Ishikawa (cell line): ENCODE measurements at regions not wholly inside any gene's neighbourhood (a gene's known extent, or its start where the extent isn't known, plus 50 kb on each side); places are given as distances from the start of the nearest gene placed in this dataset.
A peak's percentile ranks its signal among the peaks of the same experiment; 100 is the strongest.

Source experiments
- CEBPB ChIP-seq: IDR thresholded peaks from 2 replicates; pipeline ENCODE4 v1.6.1; 2012
- CREB1 ChIP-seq: IDR thresholded peaks from 2 replicates; pipeline ENCODE4 v1.6.1; 2012; ENCODE audit warnings: low read depth
- EGR1 ChIP-seq: IDR thresholded peaks from 2 replicates; pipeline ENCODE4 v1.6.1; 2012
- EP300 ChIP-seq: IDR thresholded peaks from 2 replicates; pipeline ENCODE4 v1.6.1; 2012; ENCODE audit warnings: borderline replicate concordance
- FOXM1 ChIP-seq: IDR thresholded peaks from 2 replicates; pipeline ENCODE4 v1.6.1; 2012; ENCODE audit warnings: low read depth, borderline replicate concordance
- NFIC ChIP-seq: IDR thresholded peaks from 2 replicates; pipeline ENCODE4 v1.6.1; 2012
- RAD21 ChIP-seq: IDR thresholded peaks from 2 replicates; pipeline ENCODE4 v1.6.1; 2012; ENCODE audit warnings: low read depth
- TAF1 ChIP-seq: IDR thresholded peaks from 2 replicates; pipeline ENCODE4 v1.6.1; 2012; ENCODE audit warnings: low read depth, mild to moderate bottlenecking
- TCF12 ChIP-seq: IDR thresholded peaks from 2 replicates; pipeline ENCODE4 v1.6.1; 2012; ENCODE audit warnings: low read depth
- TEAD4 ChIP-seq: IDR thresholded peaks from 2 replicates; pipeline ENCODE4 v1.6.1; 2012
- YY1 ChIP-seq: IDR thresholded peaks from 2 replicates; pipeline ENCODE4 v1.6.1; 2012; ENCODE audit warnings: low read depth
- ZBTB7A ChIP-seq: IDR thresholded peaks from 2 replicates; pipeline ENCODE4 v1.6.1; 2012; ENCODE audit warnings: low read depth
- TF ChIP-seq, protein P1 (sequence below): IDR thresholded peaks from 2 replicates; pipeline ENCODE4 v1.6.1; 2012
- TF ChIP-seq, protein P2 (sequence below): IDR thresholded peaks from 2 replicates; pipeline ENCODE4 v1.6.1; 2012; ENCODE audit warnings: low read depth, mild to moderate bottlenecking
- TF ChIP-seq, protein P3 (sequence below): IDR thresholded peaks from 2 replicates; pipeline ENCODE4 v1.6.1; 2012

DNA sequence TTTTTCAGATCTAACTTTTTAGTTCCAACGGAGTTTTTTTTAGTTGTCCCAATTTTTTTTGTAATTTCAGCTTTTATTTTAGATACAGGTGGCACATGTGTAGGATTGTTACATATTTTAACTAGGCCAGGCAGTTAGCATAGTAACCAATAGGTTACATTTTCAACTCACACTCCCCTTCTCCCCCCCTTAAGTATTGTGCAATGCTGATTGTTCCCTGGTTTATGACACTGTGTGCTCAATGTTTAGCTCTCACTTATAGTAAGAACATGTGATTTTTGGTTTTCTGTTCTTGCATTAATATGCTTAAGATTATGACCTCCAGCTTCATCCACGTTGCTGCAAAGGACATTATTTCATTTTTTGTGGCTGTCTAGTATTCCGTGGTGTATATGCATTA, 503.2 kb downstream of the CDH9 start:
- TF ChIP-seq, protein P1, sequence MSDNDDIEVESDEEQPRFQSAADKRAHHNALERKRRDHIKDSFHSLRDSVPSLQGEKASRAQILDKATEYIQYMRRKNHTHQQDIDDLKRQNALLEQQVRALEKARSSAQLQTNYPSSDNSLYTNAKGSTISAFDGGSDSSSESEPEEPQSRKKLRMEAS, result no peak
- TF ChIP-seq CEBPB (peak; percentile 25; the same call in 1 of the 2 replicates), FOXM1 (no peak)

- TF ChIP-seq, protein P2, sequence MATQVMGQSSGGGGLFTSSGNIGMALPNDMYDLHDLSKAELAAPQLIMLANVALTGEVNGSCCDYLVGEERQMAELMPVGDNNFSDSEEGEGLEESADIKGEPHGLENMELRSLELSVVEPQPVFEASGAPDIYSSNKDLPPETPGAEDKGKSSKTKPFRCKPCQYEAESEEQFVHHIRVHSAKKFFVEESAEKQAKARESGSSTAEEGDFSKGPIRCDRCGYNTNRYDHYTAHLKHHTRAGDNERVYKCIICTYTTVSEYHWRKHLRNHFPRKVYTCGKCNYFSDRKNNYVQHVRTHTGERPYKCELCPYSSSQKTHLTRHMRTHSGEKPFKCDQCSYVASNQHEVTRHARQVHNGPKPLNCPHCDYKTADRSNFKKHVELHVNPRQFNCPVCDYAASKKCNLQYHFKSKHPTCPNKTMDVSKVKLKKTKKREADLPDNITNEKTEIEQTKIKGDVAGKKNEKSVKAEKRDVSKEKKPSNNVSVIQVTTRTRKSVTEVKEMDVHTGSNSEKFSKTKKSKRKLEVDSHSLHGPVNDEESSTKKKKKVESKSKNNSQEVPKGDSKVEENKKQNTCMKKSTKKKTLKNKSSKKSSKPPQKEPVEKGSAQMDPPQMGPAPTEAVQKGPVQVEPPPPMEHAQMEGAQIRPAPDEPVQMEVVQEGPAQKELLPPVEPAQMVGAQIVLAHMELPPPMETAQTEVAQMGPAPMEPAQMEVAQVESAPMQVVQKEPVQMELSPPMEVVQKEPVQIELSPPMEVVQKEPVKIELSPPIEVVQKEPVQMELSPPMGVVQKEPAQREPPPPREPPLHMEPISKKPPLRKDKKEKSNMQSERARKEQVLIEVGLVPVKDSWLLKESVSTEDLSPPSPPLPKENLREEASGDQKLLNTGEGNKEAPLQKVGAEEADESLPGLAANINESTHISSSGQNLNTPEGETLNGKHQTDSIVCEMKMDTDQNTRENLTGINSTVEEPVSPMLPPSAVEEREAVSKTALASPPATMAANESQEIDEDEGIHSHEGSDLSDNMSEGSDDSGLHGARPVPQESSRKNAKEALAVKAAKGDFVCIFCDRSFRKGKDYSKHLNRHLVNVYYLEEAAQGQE, result no peak
- TF ChIP-seq EGR1 (no peak), NFIC (no peak)
- TF ChIP-seq, protein P3, sequence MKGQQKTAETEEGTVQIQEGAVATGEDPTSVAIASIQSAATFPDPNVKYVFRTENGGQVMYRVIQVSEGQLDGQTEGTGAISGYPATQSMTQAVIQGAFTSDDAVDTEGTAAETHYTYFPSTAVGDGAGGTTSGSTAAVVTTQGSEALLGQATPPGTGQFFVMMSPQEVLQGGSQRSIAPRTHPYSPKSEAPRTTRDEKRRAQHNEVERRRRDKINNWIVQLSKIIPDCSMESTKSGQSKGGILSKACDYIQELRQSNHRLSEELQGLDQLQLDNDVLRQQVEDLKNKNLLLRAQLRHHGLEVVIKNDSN, result no peak
Measured at GRCh38 chr5:26530305-26530704, 508.1 kb downstream of the CDH9 start.

- no peak for TF ChIP-seq CREB1
- no peak for TF ChIP-seq TCF12
- TF ChIP-seq TAF1, result no peak
- TF ChIP-seq NFIC, result no peak
- no peak for TF ChIP-seq ZBTB7A
- TF ChIP-seq RAD21, result no peak
- TF ChIP-seq TEAD4, result no peak
- TF ChIP-seq YY1, result no peak
- TF ChIP-seq, protein P1, result no peak
- no peak for TF ChIP-seq EP300
- TF ChIP-seq, protein P2, result no peak
- no peak for TF ChIP-seq CEBPB
- no peak for TF ChIP-seq FOXM1
- TF ChIP-seq EGR1, result no peak
- TF ChIP-seq, protein P3, result no peak
Measured at GRCh38 chr5:26519245-26519644, 519.1 kb downstream of the CDH9 start.

- TF ChIP-seq, protein P1, result no peak
- TF ChIP-seq RAD21, result no peak
- no peak for TF ChIP-seq EP300
- TF ChIP-seq CEBPB, result no peak
- TF ChIP-seq TEAD4, result no peak
Measured at GRCh38 chr5:26518065-26518464, 520.3 kb downstream of the CDH9 start.

GRCh38 chr5:26498972-26499371, 539.4 kb downstream of the CDH9 start:
- TF ChIP-seq TEAD4, result no peak
- TF ChIP-seq, protein P2, result no peak
- no peak for TF ChIP-seq NFIC
- no peak for TF ChIP-seq ZBTB7A
- TF ChIP-seq, protein P1, result no peak
- TF ChIP-seq YY1, result no peak
- TF ChIP-seq TCF12, result no peak
- TF ChIP-seq TAF1, result no peak
- no peak for TF ChIP-seq CREB1
- no peak for TF ChIP-seq EP300
- TF ChIP-seq CEBPB, result no peak
- TF ChIP-seq EGR1, result no peak
- TF ChIP-seq RAD21, result no peak
